GM12864 (cell line): ENCODE measurements at regions not wholly inside any gene's neighbourhood (a gene's known extent, or its start where the extent isn't known, plus 50 kb on each side); places are given as distances from the start of the nearest gene placed in this dataset.

ENCODE experiments used
- DNase-seq: peaks from one replicate; pipeline ENCODE4 v3.0.0-alpha.2; 2011; ENCODE audit warnings: low read depth
- H3K4me3 ChIP-seq: 2 replicates; pipeline ENCODE4 v1.5.1; 2011; ENCODE audit warnings: mild to moderate bottlenecking, low read depth, low read length, control low read depth
- CTCF ChIP-seq: IDR thresholded peaks from 2 replicates; pipeline ENCODE4 v1.5.1; 2011; ENCODE audit warnings: low read depth, mild to moderate bottlenecking, moderate library complexity, low read length, control low read depth, inconsistent platforms; ENCODE audit errors: missing control alignments

GRCh38 chr2:75277111-75277510 lies 77.8 kb upstream of the TACR1 start:
- DNase-seq, result no peak
- no peak overlapping the region for H3K4me3 ChIP-seq
- TF ChIP-seq CTCF, result no peak

DNA sequence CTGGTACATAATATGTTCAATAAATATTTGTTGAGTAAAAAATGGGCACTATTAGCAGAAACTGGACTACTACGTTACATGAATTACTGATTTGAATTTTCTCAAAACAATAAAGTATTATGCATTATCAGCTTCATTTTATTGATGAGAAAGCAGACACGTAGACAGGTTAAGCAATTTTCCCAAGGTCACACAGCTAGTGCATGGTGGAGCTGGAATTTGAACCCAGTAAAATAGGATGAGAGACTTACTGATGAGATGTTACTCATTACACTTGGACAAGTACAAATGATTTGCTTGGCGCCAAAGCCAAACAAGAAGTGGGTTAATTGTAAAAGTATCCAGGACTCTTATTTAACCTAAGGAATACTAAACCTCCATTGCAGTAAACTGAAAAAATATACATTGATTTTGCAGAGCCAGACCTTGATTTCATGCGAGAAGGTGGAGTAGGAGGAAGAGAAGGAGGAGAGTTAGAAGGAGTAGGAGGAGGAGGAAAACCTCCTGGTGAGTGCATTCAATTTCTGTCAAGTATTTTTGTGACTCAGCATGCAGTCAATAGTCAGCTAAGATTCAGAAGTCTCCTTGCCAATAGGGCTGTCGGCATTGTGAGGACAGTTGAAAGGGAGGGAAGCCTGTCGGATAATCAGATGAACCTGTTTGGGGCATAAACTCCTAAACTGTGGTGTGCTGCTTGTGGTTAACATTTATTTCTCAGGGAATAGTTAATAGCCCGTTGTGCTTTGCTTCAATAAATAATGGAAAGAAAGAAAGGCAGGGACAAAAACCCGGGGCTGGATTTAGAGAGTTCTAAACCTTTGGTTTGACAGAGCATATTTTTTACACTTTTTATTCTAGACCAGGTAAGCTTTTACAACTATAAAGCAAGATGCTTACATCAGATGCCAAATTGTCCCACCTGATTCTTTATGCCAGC lies 77.0 kb upstream of the TACR1 start:
- TF ChIP-seq CTCF, result no peak

GRCh38 chr2:75274936-75275335 lies 75.6 kb upstream of the TACR1 start:
- TF ChIP-seq CTCF, result no peak
- DNase-seq, result no peak
- no peak overlapping the region for H3K4me3 ChIP-seq

More for the DNA sequence above, 77.0 kb upstream of the TACR1 start:
- DNase-seq, result no peak
- no peak overlapping the region for H3K4me3 ChIP-seq

- DNase-seq, result no peak
- H3K4me3 ChIP-seq, result no peak overlapping the region
- no peak for TF ChIP-seq CTCF
These were observed 68.8 kb upstream of the TACR1 start for GRCh38 chr2:75268112-75268511.

- no peak for TF ChIP-seq CTCF
- H3K4me3 ChIP-seq, result no peak overlapping the region
These were observed 62.6 kb upstream of the TACR1 start for GRCh38 chr2:75261923-75262322.

DNA sequence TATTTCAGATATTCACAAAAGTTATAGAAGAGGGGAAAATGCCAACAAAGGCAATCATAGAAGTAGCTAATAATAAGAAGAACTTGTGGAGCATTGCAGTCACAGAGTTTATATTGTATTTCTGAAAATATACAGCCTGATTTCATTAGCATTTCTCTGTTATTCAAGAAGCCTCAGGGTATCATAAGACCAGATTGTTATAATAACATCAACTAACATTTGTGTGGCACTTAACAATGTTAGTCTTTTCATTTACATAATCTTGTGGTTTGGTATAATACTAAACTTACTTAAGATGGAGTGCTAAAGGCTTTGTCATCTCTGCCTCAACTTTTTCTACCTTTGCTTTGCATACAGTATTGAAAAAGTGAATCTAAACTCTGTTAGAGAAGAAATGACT lies 61.6 kb upstream of the TACR1 start:
- no peak for DNase-seq
- TF ChIP-seq CTCF, result no peak

More at GRCh38 chr2:75261923-75262322, 62.6 kb upstream of the TACR1 start:
- no peak for DNase-seq

GRCh38 chr2:75258620-75259019 lies 59.3 kb upstream of the TACR1 start:
- TF ChIP-seq CTCF, result no peak
- DNase-seq, result no peak
- H3K4me3 ChIP-seq, result no peak overlapping the region

More for the DNA sequence above, 61.6 kb upstream of the TACR1 start:
- H3K4me3 ChIP-seq, result no peak overlapping the region
